ENCODE measurements at regions not wholly inside any gene's neighbourhood (a gene's known extent, or its start where the extent isn't known, plus 50 kb on each side); places are given as distances from the start of the nearest gene placed in this dataset.
"Not testable (repeated sequence)": the region's sequence is repeated elsewhere in the genome, so short reads cannot be mapped to it uniquely, and the experiment has no call there.

GRCh38 chr4:74505355-74505978, 60.5 kb downstream of the AREG start:
- DNase-seq = peak in 1 of 14 donors; percentile 1

- not testable (repeated sequence) for DNase-seq
Observed at GRCh38 chr4:74509363-74509762, 64.4 kb downstream of the AREG start.

DNA sequence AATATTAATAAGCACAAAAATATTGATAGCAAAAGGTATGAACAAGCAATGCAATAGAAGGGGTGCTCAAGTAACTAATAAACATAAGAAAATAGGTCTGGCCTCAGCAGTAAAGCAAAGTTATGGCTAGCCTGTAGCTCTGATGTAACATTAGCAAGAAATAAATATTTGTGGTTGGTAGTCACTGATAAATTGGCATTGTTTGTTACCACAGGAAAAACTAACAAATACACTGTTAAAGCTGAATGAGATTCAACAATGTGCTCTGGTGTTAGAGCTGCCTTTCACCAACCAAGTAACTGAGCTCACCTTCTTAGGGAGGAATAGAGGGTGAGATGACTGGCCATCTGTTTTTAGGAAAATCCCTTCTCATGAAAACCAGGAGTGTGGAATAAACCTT, 71.4 kb downstream of the AREG start:
- no peak for DNase-seq

GRCh38 chr4:74517996-74518395, 73.1 kb downstream of the AREG start:
- DNase-seq = no peak

GRCh38 chr4:74522251-74522991, 77.5 kb downstream of the AREG start:
- DNase-seq = no peak

DNA sequence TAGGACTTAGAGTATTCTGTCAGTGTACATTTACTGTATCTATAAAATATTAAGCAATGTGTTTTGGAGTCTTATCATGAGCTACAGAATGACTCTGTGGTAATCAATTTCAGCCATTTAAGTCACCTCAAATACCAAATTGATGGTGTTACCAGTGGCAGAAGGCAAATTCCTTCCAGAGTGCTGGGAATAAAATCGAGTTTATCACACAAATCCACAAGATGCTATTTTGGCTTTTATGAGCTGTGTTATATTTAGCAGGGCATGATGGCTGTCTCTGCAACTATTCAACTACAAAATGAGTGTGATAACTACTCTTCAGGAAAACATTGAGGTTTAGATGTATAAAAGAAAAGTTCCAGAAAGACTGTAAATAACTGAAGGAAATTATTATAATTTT, 78.2 kb downstream of the AREG start:
- DNase-seq = no peak

GRCh38 chr4:74524985-74525384, 80.0 kb downstream of the AREG start:
- no peak for DNase-seq

GRCh38 chr4:74527049-74527448, 82.1 kb downstream of the AREG start:
- DNase-seq = no peak

DNA sequence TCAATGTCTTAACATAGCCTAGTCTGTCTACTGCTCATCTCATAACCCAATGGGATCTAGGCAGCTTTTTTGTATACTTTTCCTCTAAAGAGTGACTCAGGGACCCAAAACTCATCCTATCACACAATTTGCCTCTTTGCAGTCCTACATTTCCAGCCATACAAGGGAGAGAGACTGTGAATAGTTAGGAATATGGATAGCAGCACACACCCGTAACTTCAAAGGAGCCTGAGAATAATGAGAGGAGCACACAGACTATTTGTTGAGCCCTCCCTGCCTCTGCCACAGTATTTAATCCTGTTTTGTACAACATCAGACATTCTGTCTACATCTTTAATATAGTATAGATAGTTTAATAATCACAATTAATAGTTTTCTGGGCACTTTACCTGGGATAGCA, 83.2 kb downstream of the AREG start:
- DNase-seq = no peak

- peak in 1 of 14 donors; percentile 10 for DNase-seq
Observed at GRCh38 chr4:74529284-74530041, 84.5 kb downstream of the AREG start.

- no peak for DNase-seq
Observed at GRCh38 chr4:74531963-74532794, 87.2 kb downstream of the AREG start.

DNA sequence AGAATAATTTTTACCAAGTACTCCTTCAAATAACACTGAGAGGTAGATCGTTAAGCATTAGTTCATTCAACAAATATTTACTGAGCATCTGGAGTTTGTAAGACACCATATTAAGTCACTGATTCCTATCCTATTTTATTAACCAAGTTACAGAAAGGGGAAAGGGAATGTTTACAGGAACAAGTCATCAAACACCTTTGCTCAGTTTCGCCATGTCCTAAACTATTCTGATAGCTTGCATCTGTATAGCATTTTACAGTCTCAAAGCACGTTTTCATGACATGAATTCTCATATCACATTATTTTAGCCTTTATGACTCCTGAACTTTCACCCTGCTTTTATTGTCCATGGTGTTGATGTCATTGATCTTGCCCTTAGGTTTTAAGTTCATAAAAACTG, 89.2 kb downstream of the AREG start:
- DNase-seq = no peak

GRCh38 chr4:74534936-74535335, 90.0 kb downstream of the AREG start:
- DNase-seq = no peak

DNA sequence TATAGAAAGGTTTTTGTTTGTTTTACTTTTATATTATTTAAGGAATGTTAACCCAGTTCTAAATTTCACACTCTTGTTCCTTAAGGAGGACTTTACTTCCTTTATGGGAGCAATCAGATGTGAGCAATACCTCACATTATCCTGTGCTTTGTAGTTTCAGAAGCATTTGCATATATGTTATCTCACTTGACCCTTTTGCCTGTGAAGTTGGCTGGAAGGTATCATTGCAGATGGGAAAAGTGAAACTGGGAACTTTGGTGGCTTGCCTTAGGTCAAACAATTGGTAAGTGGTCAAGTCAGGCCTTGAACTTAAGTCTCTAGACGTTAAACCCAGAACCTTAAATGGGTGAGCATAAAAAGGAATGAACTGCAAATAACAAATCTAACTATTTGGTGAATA, 90.6 kb downstream of the AREG start:
- no peak for DNase-seq

- no peak for DNase-seq
Observed at GRCh38 chr4:74536557-74536956, 91.6 kb downstream of the AREG start.

- DNase-seq = no peak
Observed at GRCh38 chr4:74537459-74537858, 92.5 kb downstream of the AREG start.

GRCh38 chr4:74539044-74539790, 94.3 kb downstream of the AREG start:
- DNase-seq = no peak

- DNase-seq = no peak
Observed at GRCh38 chr4:74540193-74540592, 95.3 kb downstream of the AREG start.

DNA sequence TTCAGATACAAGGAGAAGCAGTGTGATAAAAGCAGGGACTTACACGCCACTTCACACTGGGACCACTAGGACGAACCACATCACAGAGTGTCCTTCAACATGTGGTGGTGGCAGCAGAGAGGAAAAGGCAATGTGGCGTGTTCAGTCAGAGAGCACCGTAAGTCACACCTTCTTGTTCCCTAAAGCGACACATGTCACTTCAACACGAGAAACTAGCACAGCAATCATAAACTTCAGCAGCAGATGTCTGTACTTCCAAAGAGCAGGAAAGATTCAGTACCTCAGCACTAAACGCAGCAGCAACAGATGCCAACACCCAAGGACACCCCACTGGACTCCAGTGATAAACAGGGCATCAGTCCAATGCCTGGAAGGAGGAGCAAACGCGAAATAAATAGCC, 96.7 kb downstream of the AREG start:
- no peak for DNase-seq

GRCh38 chr4:74543231-74543781, 98.4 kb downstream of the AREG start:
- DNase-seq = no peak

DNA sequence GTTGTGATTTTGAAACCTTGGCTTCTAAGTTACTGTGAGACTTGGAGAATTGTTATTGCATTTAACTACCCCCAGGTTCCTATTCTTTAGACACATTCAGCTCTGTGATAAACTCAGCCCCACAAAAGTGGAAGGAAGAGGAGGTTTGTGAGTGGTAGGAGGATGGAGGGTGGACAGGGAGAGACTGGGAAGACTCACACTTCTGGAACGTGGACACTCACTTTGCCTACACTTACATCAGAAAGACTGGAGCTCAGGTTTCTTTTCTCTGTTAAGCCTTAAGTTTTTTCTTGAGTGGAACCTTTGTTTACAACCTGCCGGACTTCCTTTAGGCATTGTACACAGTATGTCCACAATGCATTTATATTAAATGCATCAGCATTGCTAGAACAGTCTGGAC, 99.0 kb downstream of the AREG start:
- no peak for DNase-seq

All from C1 segment of cervical spinal cord (tissue), 14 donors.